Neural cell (in vitro differentiated cells): ENCODE measurements at regions not wholly inside any gene's neighbourhood (a gene's known extent, or its start where the extent isn't known, plus 50 kb on each side); places are given as distances from the start of the nearest gene placed in this dataset.

Source experiments
- MXI1 ChIP-seq: fragments of 450-650 bp; conservative IDR thresholded peaks from 2 replicates; pipeline ENCODE4 v1.6.1; 2014; ENCODE audit warnings: antibody characterized with exemption, mild to moderate bottlenecking; ENCODE audit not compliant: poor library complexity, severe bottlenecking
- TF ChIP-seq, protein P1 (sequence below): fragments of 450-650 bp; IDR thresholded peaks from 2 replicates; pipeline ENCODE4 v1.5.1; 2014; ENCODE audit warnings: antibody characterized with exemption, mild to moderate bottlenecking, moderate library complexity; ENCODE audit not compliant: poor library complexity, severe bottlenecking
- TF ChIP-seq, protein P2 (sequence below): IDR thresholded peaks from 2 replicates; pipeline ENCODE4 v1.6.1; 2012; ENCODE audit warnings: borderline replicate concordance

DNA sequence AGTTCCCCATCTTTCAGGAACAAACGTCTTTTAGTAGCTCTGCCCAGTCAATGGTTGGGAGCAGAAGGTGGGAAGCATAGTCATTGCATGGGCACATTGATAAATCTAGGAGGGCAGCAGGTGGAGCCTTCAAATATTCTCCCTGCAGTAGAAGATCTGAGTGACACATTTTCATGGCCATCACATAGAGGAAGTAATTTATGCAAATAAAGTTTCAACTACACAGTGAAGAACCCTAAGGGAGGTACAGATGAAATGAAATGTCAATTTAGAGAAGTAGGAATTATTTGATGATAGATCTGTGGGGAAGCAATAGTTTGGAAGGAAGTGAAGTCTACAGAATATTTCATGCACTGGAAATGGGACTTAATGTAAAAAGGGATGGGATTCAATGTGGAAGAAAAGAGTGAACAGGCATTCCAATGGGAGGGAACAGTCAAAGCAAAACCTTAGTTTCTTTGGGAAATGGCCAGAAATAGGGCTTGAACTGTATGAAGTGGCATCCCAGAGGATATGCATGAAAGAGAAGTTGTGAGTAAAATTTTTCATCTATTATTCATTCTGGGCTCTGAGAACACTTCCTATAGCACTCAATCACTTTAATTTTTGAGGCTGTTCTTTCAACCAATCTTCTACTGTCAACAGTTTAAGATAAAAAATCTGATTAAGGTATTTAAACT, 256.2 kb upstream of the LUZP2 start:
- TF ChIP-seq, protein P1, sequence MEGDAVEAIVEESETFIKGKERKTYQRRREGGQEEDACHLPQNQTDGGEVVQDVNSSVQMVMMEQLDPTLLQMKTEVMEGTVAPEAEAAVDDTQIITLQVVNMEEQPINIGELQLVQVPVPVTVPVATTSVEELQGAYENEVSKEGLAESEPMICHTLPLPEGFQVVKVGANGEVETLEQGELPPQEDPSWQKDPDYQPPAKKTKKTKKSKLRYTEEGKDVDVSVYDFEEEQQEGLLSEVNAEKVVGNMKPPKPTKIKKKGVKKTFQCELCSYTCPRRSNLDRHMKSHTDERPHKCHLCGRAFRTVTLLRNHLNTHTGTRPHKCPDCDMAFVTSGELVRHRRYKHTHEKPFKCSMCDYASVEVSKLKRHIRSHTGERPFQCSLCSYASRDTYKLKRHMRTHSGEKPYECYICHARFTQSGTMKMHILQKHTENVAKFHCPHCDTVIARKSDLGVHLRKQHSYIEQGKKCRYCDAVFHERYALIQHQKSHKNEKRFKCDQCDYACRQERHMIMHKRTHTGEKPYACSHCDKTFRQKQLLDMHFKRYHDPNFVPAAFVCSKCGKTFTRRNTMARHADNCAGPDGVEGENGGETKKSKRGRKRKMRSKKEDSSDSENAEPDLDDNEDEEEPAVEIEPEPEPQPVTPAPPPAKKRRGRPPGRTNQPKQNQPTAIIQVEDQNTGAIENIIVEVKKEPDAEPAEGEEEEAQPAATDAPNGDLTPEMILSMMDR, result no peak
- TF ChIP-seq, protein P2, sequence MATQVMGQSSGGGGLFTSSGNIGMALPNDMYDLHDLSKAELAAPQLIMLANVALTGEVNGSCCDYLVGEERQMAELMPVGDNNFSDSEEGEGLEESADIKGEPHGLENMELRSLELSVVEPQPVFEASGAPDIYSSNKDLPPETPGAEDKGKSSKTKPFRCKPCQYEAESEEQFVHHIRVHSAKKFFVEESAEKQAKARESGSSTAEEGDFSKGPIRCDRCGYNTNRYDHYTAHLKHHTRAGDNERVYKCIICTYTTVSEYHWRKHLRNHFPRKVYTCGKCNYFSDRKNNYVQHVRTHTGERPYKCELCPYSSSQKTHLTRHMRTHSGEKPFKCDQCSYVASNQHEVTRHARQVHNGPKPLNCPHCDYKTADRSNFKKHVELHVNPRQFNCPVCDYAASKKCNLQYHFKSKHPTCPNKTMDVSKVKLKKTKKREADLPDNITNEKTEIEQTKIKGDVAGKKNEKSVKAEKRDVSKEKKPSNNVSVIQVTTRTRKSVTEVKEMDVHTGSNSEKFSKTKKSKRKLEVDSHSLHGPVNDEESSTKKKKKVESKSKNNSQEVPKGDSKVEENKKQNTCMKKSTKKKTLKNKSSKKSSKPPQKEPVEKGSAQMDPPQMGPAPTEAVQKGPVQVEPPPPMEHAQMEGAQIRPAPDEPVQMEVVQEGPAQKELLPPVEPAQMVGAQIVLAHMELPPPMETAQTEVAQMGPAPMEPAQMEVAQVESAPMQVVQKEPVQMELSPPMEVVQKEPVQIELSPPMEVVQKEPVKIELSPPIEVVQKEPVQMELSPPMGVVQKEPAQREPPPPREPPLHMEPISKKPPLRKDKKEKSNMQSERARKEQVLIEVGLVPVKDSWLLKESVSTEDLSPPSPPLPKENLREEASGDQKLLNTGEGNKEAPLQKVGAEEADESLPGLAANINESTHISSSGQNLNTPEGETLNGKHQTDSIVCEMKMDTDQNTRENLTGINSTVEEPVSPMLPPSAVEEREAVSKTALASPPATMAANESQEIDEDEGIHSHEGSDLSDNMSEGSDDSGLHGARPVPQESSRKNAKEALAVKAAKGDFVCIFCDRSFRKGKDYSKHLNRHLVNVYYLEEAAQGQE, result no peak
- no peak for TF ChIP-seq MXI1
